ENCODE measurements at regions not wholly inside any gene's neighbourhood (a gene's known extent, or its start where the extent isn't known, plus 50 kb on each side); places are given as distances from the start of the nearest gene placed in this dataset.

DNA sequence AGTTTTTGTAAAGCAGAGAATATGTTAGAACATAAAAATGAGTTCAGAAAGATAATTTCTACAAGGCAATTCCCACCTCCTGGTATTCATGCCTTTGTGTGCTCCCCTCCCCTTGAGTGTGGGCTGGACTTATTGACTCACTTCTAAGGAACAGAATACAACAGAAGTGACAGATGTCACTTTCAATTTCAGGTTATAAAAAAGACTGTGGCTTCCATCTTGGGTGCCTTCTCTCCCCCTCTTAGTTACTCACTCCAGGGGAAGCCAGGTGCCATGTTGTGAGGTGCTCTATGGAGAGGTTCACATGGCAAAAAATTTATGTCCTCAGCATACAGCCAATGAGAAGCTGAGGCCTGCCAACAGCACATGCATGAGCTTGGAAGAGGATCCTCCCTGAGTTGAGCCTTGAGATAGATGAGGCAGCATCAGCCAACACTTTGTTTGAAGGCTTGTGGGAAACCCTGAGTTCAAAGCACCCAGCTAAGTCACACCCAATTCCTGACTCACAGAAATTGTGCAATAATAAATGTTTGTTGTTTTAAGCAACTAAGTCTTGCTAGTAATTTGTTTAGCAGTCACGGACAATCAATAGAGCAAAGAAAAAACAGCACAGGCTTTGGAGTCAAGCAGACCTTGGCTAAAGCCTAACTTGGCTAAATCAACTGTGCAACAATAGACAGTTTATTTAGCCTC, 73.5 kb upstream of the NGF start:
- no peak for DNase-seq

- DNase-seq: no peak
Observed at GRCh38 chr1:115409094-115410015, 71.3 kb upstream of the NGF start.

GRCh38 chr1:115408533-115408932, 70.5 kb upstream of the NGF start:
- no peak for DNase-seq

DNA sequence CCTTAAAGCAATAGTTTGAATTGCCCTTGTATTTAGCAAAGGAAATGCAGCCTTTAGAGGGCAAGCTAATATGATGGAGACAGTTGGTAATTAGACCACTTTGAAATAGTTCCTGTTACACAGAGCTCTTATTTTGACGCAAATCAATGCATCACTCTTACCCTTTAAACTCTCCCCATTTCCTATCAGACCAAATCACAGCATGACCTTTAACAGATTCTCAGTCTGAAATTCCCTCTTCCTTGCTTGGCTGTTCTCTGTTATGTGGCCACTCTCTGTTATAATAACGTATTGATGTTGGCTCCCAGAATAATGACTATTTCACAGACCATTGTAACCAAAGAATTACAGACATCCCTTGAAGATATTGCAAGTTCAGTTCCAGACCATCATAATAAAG, 66.9 kb upstream of the NGF start:
- DNase-seq: no peak

- DNase-seq: no peak
Observed at GRCh38 chr1:115402753-115403184, 64.7 kb upstream of the NGF start.

DNA sequence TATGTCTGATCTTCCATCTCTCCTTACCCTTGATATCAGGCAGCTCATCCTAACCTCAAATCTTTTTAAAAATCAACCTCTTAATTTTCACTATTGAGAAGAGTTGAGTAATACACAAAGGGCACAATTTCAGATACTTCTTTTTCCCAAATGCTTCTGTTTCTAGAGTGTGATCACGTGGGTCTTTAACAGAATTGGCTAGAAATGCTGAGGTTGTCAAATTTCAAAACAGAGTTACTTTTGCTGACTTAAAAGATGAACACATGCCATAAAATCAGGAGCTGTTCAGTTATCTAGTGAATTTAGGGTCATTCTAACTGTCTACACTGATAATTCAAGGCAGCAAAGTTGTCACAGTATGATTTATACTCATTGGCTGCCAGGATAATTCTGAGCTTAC, 63.6 kb upstream of the NGF start:
- DNase-seq: no peak

- DNase-seq: no peak
Observed at GRCh38 chr1:115400891-115401290, 62.8 kb upstream of the NGF start.

DNA sequence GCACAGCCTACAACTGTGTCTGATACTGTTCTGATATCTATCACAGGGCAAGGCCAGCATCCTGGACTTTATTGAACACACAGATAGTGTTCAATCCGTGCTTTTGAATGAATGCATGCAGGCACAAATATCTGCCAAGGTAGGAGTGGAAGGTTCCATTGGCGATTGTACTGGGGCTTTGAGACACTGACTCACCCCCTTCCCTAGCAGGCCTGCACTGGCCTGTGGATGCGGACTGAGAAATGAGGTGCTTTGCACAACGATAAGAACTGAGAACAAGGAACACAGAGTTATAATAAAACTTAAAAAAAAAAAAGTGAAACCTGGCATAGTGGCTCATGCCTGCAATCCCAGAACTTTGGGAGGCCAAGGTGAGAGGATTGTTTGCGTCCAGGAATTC, 62.4 kb upstream of the NGF start:
- no peak for DNase-seq

- no peak for DNase-seq
Observed at GRCh38 chr1:115398745-115399144, 60.7 kb upstream of the NGF start.
